Activated CD8-positive, alpha-beta memory T cell treated with anti-CD3 and anti-CD28 coated beads for 24 hours (primary cell): ENCODE measurements at regions not wholly inside any gene's neighbourhood (a gene's known extent, or its start where the extent isn't known, plus 50 kb on each side); places are given as distances from the start of the nearest gene placed in this dataset.

Experiments used
- DNase-seq: peaks from one replicate; pipeline ENCODE4 v3.0.0-alpha.2; 2020

GRCh38 chr6:166008441-166009369, 158.9 kb downstream of the TBXT start:
- DNase-seq, result no peak

GRCh38 chr6:166007349-166008263, 160.0 kb downstream of the TBXT start:
- no peak for DNase-seq

- no peak for DNase-seq
These were observed 160.8 kb downstream of the TBXT start for GRCh38 chr6:166006900-166007301.

- no peak for DNase-seq
These were observed 161.4 kb downstream of the TBXT start for GRCh38 chr6:166005944-166006899.

- DNase-seq, result no peak
These were observed 162.2 kb downstream of the TBXT start for GRCh38 chr6:166005401-166005943.

GRCh38 chr6:166004876-166005275, 162.8 kb downstream of the TBXT start:
- DNase-seq, result no peak

- DNase-seq, result no peak
These were observed 163.2 kb downstream of the TBXT start for GRCh38 chr6:166004471-166004870.

- DNase-seq, result no peak
These were observed 164.1 kb downstream of the TBXT start for GRCh38 chr6:166003569-166003968.

- no peak for DNase-seq
These were observed 166.3 kb downstream of the TBXT start for GRCh38 chr6:166001359-166001758.

- no peak for DNase-seq
These were observed 168.4 kb downstream of the TBXT start for GRCh38 chr6:165999279-165999678.

- DNase-seq, result no peak
These were observed 169.6 kb downstream of the TBXT start for GRCh38 chr6:165998072-165998471.

- DNase-seq, result no peak
These were observed 176.3 kb downstream of the TBXT start for GRCh38 chr6:165991341-165991740.

GRCh38 chr6:165990216-165990615, 177.4 kb downstream of the TBXT start:
- DNase-seq, result no peak

GRCh38 chr6:165988757-165989456, 178.7 kb downstream of the TBXT start:
- no peak for DNase-seq

- no peak for DNase-seq
These were observed 179.3 kb downstream of the TBXT start for GRCh38 chr6:165988302-165988756.

- DNase-seq, result no peak
These were observed 180.0 kb downstream of the TBXT start for GRCh38 chr6:165987483-165988301.

- no peak for DNase-seq
These were observed 180.7 kb downstream of the TBXT start for GRCh38 chr6:165986914-165987482.

- no peak for DNase-seq
These were observed 181.2 kb downstream of the TBXT start for GRCh38 chr6:165986311-165986913.

GRCh38 chr6:165985806-165986299, 181.8 kb downstream of the TBXT start:
- no peak for DNase-seq
